GM12891 (cell line): ENCODE measurements at regions not wholly inside any gene's neighbourhood (a gene's known extent, or its start where the extent isn't known, plus 50 kb on each side); places are given as distances from the start of the nearest gene placed in this dataset.

Experiments
- POLR2A ChIP-seq: IDR thresholded peaks from 2 replicates; pipeline ENCODE4 v1.6.1; 2011; ENCODE audit warnings: low read depth, low read length, control low read depth
- POLR2AphosphoS5 ChIP-seq: IDR thresholded peaks from 2 replicates; pipeline ENCODE4 v1.6.1; 2011; ENCODE audit warnings: low read depth, low read length, control low read depth
- SPI1 ChIP-seq: IDR thresholded peaks from 2 replicates; pipeline ENCODE4 v1.6.1; 2011; ENCODE audit warnings: low read depth, low read length, control low read depth
- TAF1 ChIP-seq: IDR thresholded peaks from 2 replicates; pipeline ENCODE4 v1.6.1; 2011; ENCODE audit warnings: low read depth, low read length, control low read depth

DNA sequence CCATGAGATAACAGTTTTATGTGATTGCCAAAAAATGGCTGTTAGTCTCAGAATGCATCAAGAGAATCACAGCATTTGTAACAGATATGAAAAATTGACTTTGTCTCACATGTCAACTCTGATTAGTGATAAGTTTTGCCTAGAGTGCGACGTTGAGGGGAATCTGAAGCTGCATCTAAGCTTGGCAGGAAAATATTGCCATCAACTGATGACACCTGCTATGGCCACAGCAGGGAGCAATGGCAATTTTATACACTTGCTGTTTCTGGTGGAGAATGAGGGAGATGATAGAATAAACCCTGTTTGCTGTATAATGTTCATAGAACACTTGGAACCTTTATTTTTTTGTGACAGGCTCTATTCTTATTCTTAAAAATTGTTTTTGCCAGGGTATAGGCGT, 205.4 kb upstream of the GNPDA2 start:
- no peak for TF ChIP-seq POLR2A
- no peak for TF ChIP-seq SPI1
- TF ChIP-seq TAF1: no peak
- TF ChIP-seq POLR2AphosphoS5: no peak
